Glutamatergic neuron (in vitro differentiated cells): ENCODE measurements at regions not wholly inside any gene's neighbourhood (a gene's known extent, or its start where the extent isn't known, plus 50 kb on each side); places are given as distances from the start of the nearest gene placed in this dataset.

ENCODE experiments used
- DNase-seq: peaks from one replicate; pipeline ENCODE4 v3.0.0; 2022
- H3K27ac Mint-ChIP-seq: one replicate; pipeline ENCODE4 v1.8.0; 2020; ENCODE audit warnings: mild to moderate bottlenecking, mixed read lengths, inconsistent platforms; ENCODE audit not compliant: unreplicated experiment
- H3K27me3 Mint-ChIP-seq: one replicate; pipeline ENCODE4 v1.8.0; 2020; ENCODE audit warnings: mild to moderate bottlenecking, moderate library complexity, mixed read lengths, inconsistent platforms; ENCODE audit not compliant: unreplicated experiment
- H3K36me3 Mint-ChIP-seq: one replicate; pipeline ENCODE4 v1.8.0; 2020; ENCODE audit warnings: mild to moderate bottlenecking, mixed read lengths, inconsistent platforms; ENCODE audit not compliant: unreplicated experiment
- H3K4me1 Mint-ChIP-seq: one replicate; pipeline ENCODE4 v1.8.0; 2020; ENCODE audit warnings: mild to moderate bottlenecking, low read depth, mixed read lengths, inconsistent platforms; ENCODE audit not compliant: unreplicated experiment
- H3K4me3 Mint-ChIP-seq: one replicate; pipeline ENCODE4 v1.8.0; 2020; ENCODE audit warnings: mild to moderate bottlenecking, mixed read lengths, inconsistent platforms; ENCODE audit not compliant: unreplicated experiment
- H3K9me3 Mint-ChIP-seq: one replicate; pipeline ENCODE4 v1.8.0; 2020; ENCODE audit warnings: mild to moderate bottlenecking, moderate library complexity, mixed read lengths, inconsistent platforms; ENCODE audit not compliant: unreplicated experiment
- TF ChIP-seq, protein P1 (sequence below): fragments of 200-600 bp; sonication (generic); IDR thresholded peaks from one replicate; pipeline ENCODE4 v1.5.0; 2021; ENCODE audit not compliant: partially characterized antibody, unreplicated experiment

- H3K27me3 Mint-ChIP-seq, result no peaks in the 10 kb centered on the region
- H3K9me3 Mint-ChIP-seq, result peaks cover 11% of the 10 kb centered on the region
- peaks cover 10% of the 10 kb centered on the region for H3K36me3 Mint-ChIP-seq
- TF ChIP-seq, protein P1, sequence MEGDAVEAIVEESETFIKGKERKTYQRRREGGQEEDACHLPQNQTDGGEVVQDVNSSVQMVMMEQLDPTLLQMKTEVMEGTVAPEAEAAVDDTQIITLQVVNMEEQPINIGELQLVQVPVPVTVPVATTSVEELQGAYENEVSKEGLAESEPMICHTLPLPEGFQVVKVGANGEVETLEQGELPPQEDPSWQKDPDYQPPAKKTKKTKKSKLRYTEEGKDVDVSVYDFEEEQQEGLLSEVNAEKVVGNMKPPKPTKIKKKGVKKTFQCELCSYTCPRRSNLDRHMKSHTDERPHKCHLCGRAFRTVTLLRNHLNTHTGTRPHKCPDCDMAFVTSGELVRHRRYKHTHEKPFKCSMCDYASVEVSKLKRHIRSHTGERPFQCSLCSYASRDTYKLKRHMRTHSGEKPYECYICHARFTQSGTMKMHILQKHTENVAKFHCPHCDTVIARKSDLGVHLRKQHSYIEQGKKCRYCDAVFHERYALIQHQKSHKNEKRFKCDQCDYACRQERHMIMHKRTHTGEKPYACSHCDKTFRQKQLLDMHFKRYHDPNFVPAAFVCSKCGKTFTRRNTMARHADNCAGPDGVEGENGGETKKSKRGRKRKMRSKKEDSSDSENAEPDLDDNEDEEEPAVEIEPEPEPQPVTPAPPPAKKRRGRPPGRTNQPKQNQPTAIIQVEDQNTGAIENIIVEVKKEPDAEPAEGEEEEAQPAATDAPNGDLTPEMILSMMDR, result no peak
- no peaks in the 10 kb centered on the region for H3K4me1 Mint-ChIP-seq
- no peak overlapping the region for H3K4me3 Mint-ChIP-seq
- DNase-seq, result no peak
- no peak overlapping the region for H3K27ac Mint-ChIP-seq
Measured at GRCh38 chr5:110288766-110289511, 437.5 kb downstream of the TMEM232 start.

GRCh38 chr5:110289512-110289810 is 437.0 kb downstream of the TMEM232 start:
- TF ChIP-seq, protein P1, result no peak
- Mint-ChIP-seq H3K27ac (no peak overlapping the region), H3K27me3 (no peaks in the 10 kb centered on the region)

GRCh38 chr5:110290542-110290941 is 435.9 kb downstream of the TMEM232 start:
- Mint-ChIP-seq H3K27me3 (no peaks in the 10 kb centered on the region), H3K9me3 (peaks cover 3% of the 10 kb centered on the region), H3K27ac (no peak overlapping the region), H3K36me3 (no peaks in the 10 kb centered on the region), H3K4me3 (no peak overlapping the region), H3K4me1 (no peaks in the 10 kb centered on the region)
- no peak for DNase-seq
- TF ChIP-seq, protein P1, result no peak

More at GRCh38 chr5:110289512-110289810, 437.0 kb downstream of the TMEM232 start:
- Mint-ChIP-seq H3K4me3 (no peak overlapping the region), H3K9me3 (peaks cover 10% of the 10 kb centered on the region), H3K4me1 (no peaks in the 10 kb centered on the region), H3K36me3 (peaks cover 9% of the 10 kb centered on the region)
- no peak for DNase-seq

DNA sequence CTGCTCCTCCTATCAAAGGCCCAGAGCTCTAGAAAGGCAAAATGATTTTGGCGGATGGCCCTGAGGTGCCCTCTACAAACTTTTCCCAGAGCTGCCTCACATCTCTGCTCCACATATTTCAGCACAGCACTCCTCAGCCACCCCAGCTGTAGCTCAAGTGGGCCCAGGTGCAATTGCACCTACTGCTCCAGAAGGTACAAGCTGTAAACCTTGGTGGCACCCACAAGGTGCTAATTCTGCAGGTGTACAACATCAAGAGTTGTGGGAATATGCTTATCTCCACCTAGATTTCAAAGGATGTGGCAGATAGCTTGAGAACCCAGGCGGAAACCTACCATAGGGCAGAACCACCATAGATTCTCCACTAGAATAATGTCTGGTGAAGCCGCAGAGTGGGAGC is 432.2 kb downstream of the TMEM232 start:
- H3K27me3 Mint-ChIP-seq, result no peaks in the 10 kb centered on the region
- no peaks in the 10 kb centered on the region for H3K9me3 Mint-ChIP-seq
- H3K27ac Mint-ChIP-seq, result no peak overlapping the region
- H3K4me1 Mint-ChIP-seq, result no peaks in the 10 kb centered on the region
- H3K4me3 Mint-ChIP-seq, result no peak overlapping the region
- DNase-seq, result no peak
- TF ChIP-seq, protein P1, result no peak
- no peaks in the 10 kb centered on the region for H3K36me3 Mint-ChIP-seq

DNA sequence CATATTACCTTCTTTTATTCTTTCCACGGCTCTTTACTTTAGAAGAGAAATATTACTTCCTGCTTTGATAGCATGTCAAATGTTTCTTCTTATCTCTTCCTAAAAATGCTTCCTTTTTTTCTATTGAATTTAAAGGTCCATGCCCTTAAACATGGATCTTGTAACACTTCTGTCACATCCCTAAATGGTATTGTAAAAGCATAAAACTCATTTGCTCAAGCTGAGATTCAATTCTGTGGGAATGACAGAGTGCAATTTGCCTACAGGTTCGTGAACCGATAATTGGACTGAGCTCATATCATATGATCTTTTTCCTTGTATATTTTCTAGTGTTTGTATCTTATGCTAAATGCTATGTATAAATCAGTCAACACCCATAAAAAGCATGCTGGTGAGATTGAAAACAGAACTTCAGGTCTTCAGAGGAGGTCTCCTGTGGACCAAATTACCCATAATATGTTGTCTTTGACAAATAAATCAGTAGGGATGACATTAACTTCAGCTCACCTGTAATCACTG is 429.3 kb downstream of the TMEM232 start:
- TF ChIP-seq, protein P1, result no peak
- no peaks in the 10 kb centered on the region for H3K27me3 Mint-ChIP-seq
- H3K4me3 Mint-ChIP-seq, result no peak overlapping the region
- H3K4me1 Mint-ChIP-seq, result no peaks in the 10 kb centered on the region
- DNase-seq, result no peak
- no peak overlapping the region for H3K27ac Mint-ChIP-seq
- H3K9me3 Mint-ChIP-seq, result no peaks in the 10 kb centered on the region
- H3K36me3 Mint-ChIP-seq, result no peaks in the 10 kb centered on the region
